Left hindlimb (tissue), 1 donor: ENCODE measurements at regions not wholly inside any gene's neighbourhood (a gene's known extent, or its start where the extent isn't known, plus 50 kb on each side); places are given as distances from the start of the nearest gene placed in this dataset.
"Not testable (repeated sequence)": the region's sequence is repeated elsewhere in the genome, so short reads cannot be mapped to it uniquely, and the experiment has no call there.

Experiments
- DNase-seq: peaks from one replicate; pipeline ENCODE4 v3.0.0-alpha.2; 2018

DNA sequence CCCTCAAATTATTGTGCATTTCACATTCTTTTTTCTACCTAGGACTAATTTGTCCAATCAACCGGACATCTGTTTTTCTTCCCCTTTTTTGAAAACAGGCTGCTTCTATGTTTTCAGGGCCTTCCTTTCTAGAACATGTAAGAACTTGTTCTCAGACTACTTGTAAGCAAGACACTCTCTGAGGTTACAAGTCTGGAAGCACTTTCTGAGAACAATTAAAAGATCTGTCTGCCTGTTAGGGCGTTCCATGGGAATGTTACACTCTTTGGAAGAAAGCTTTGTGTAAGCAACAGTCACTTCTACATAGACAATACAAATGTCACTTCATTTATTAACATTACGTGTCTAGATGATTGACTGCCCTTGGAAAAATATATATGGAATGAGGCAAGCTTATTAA is 50.9 kb upstream of the HSPB3 start:
- DNase-seq, result no peak

DNA sequence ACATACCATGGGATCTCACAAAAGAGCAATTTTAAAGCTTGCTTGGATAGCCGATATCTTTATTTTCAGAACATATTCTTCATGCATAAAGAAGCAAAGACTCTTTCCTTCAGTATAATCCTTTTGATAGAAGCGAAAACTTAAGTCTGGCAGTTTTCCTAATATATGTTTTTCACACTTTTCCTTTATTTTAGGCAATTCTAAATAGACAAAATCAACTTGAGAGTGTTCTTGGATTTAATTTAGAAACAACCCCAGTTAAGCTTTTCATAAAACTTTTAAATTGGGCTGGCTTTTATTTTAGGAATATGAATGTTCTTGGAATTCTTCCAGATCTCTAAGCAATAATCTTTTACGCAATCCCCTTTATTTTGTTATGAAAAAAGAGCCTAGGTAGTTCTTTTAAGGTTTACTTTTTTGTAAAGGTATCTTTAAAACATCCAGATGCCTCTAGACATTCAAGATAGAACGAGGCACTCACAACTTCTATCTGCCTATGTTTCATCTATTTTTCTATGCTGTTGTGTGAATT is 51.5 kb upstream of the HSPB3 start:
- no peak for DNase-seq

DNA sequence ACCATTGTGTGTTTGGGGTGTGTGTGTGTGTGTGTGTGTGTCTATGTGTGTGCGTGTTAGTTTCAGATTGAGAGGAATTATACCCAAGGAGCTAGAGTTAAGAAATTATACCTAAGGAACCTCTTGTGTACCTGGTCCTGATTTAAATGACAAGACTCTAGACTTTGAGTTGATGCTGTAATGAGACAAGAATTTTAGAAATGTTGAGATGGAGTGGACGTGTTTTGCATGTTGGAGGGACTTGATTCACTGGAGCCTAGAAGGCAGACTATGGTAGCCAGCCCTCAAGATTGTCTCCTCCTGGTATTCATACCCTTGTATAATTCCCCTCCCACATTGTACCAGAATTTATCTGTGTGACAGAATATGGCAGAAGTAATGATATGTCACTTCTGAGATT is 52.4 kb upstream of the HSPB3 start:
- DNase-seq, result no peak

DNA sequence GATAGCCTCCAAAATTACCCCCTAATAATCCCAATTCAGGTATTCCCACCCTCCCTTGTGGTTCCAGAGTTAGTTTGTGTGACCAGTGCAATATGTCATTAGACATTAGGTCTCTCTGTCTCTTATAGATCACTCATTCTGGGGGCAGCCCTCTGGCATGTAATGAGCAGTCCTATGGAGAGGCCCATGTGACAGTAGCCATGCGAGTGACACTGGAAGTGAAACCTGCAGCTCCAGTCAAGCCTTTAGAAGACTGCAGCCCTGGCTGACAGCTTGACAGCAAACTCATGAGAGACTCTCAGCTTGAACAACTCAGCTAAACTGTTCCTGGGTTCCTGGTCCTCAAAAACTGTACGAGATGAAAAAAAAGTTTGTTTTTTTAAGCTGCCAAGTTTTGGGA is 54.0 kb upstream of the HSPB3 start:
- DNase-seq, result no peak

DNA sequence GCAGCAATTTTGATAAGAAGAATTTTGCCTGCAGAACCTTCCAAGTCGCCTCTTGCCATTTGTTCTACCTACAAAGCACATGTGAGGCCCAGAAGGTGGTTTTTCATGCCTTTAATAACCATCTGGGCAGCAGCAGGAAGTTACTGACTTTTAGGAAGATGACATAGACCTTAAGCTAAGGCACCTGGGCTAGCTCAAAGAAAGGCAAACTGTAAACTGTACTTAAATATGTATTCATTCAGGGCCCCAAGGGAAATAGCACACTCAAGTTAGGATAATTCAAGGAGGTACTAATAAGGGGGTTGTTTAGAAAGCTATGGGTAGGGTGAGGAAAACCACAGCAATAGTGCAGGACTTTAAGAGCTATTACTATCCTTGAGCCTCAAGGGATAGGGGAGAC is 57.3 kb upstream of the HSPB3 start:
- DNase-seq, result no peak

DNA sequence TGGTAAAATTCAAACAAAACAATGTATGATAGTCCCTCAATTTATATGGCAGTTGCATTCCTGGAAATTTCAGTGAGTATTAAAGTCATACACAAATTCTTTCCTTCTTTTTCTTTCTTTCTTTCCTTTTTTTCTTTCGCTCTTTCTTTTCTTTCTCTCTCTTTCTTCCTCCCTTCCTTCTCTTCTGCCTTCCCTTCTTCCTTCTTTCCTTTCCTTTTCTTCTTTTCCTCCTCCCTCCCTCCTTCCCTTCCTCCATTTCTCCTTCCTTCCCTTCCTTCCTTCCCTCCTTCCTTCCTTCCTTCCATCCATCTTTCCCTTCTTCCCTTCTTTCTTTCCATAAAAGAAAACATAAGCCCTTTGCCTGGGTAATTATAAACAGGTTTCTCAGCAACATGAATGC is 58.1 kb upstream of the HSPB3 start:
- no peak for DNase-seq

DNA sequence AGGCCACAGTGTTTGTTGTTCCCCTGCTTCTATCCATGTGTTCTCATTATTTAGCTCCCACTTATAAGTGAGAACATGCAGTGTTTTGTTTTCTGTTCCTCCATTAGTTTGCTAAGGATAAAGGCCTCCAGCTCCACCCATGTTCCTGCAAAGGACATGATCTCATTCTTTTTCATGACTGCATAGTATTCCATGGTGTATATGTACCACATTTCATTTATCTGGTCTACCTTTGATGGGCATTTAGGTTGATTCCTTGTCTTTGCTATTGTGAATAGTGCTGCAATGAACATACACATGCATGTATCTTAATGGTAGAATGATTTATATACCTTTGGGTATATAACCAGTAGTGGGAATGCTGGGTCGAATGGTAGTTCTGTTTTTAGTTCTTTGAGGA is 62.5 kb upstream of the HSPB3 start:
- DNase-seq, result not testable (repeated sequence)

DNA sequence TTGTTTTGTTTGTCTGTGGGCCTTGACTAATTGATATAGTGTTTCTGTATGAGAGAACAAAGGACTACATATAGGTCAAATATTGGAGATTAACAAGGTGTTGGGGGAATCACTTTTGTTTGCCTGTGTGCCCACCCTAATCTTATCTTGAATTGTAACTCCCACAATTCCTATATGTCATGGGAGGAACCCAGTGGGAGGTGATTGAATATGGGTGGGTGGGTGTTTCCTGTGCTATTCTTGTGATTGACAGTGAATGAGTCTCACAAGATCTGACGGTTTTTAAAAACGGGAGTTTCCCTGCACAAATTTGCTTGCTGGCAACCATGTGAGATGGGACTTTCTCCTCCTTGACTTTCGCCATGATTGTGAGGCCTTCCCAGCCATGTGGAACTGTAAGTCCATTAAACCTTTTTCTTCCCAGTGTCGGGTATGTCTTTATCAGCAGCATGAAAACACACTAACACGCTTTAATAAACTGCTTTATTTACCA is 64.9 kb upstream of the HSPB3 start:
- no peak for DNase-seq

DNA sequence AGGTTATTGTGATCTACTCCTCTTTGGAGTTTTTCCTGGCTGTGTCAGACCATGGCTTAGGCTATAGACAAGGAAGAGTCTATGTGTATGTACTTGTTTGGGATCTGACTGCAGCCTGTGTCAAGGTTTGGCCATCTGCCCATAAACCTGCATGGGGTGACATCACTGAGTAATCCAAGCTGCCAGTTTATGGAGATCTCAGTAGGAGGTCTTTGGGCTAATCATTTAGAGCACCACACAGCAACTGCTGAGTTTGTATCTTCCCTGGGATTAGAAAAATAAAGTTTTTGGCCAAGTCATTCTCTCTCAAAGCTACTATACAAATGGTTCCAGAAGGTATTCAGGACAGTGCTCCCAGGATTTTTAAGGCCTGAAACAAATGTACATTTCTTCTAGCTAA is 65.5 kb upstream of the HSPB3 start:
- peak; percentile 45 for DNase-seq

DNA sequence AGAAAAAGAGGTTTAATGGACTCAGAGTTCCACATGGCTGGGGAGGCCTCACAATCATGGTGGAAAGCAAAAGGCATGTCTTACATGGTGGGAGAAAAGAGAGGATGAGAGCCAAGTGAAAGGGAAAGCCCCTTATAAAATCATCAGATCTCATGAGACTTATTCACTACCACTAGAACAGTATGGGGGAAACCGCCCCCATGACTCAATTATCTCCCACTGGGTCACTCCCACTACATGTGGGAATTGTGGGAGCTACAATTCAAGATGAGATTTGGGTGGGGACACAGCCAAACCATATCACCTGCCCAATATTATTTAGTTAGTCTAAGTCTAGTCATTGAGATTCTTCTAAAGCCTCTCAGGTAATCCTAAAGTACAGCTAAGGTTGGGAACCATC is 66.1 kb upstream of the HSPB3 start:
- not testable (repeated sequence) for DNase-seq

DNA sequence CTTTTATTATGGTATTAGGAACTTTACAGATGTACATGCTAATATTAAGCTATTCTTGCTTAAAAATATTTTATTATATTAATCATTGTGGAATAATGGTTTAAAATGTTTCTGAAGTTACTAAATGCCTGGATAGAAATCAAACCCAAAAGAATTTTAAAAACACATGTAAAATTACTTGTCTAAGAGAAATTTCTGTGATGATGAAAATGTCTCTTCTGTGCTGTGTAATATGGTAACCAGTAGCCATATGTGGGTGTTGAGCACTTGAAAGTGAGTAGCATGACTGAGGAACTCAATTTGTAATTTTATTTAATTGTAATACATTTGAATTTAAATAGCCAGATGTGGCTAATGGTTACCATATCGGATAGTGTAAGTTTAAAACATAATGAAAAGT is 66.7 kb upstream of the HSPB3 start:
- DNase-seq, result no peak

DNA sequence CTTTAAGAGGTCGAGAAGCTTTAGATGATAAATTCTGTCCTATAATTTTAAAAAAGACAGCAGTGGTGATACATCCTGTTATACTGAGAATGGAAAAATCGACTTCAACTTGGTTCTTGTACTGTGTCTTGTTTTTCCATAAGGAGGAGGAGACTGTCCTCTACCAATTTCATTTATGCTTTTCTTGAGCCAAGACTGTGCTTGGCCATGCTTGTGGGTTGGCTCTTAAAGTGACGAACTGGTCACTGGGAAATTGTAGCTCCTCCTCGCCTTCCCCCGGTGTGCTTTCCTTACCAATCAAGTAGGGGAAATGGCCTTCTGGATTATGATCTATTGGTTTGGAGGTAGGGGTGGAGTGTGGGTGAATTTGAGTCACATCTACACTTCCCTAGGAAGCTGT is 67.1 kb upstream of the HSPB3 start:
- DNase-seq, result peak; percentile 38

DNA sequence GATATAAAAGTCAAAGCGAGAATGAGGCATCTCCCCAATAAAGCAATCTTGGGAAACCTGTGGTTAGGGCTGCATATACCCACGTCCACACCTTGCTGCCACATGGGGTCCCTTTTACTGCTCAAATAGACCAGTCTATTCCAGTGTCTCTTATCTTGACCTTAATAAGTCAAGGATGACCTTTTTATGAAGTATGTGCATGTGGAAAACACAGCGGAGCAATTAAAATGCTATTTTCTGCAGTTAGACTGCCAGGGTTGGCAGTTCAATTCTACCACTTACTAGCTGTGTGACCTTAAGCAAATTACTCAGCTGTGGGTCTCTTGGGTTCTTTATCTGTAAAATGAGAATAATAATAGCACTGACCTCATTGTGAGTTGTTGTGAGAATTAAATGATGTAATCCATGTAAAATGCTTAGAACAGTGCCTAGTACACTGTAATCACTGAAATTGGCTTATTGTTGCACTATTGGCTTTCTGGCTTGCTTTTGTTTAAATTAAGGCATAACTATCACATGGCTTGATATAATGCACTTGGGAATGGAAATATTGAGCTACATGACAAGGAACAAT is 67.8 kb upstream of the HSPB3 start:
- no peak for DNase-seq

DNA sequence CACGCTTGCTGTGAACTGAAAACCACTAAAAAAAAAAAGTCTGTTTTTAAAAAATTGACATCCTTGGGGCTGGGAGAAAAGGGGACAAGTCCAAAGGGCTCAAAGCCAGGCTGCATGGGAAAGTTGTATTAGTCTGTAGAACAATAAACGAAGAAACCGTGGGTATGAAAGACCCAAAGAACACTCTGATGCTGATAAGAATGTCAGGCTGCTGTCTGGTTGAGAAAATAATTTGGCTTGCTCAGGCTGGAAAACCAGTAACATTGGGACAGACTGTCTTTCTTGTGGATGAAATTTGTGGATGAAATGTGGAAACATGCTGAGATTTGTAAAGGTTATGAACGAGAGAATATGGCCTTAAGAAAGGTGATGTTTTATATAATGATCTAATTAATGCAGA is 68.5 kb upstream of the HSPB3 start:
- no peak for DNase-seq

DNA sequence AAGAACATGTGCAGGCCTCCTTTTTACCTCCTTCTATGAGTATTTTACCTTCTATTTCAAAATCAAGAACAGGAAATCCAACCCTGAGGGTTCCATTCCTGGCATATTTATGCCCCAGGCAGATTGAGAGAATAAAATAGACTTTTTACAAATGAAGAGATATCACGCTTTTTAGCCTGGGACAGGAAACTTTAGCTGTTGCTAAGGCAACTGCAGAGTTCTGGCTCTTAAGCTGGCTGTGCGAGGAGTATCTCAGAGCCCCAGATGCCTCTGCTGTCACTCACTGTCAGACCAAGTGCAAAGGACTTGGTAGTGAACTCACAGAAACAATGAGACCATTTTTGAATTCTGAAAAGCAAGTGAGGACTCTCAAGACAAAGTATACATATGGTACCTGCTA is 69.5 kb upstream of the HSPB3 start:
- DNase-seq, result no peak

DNA sequence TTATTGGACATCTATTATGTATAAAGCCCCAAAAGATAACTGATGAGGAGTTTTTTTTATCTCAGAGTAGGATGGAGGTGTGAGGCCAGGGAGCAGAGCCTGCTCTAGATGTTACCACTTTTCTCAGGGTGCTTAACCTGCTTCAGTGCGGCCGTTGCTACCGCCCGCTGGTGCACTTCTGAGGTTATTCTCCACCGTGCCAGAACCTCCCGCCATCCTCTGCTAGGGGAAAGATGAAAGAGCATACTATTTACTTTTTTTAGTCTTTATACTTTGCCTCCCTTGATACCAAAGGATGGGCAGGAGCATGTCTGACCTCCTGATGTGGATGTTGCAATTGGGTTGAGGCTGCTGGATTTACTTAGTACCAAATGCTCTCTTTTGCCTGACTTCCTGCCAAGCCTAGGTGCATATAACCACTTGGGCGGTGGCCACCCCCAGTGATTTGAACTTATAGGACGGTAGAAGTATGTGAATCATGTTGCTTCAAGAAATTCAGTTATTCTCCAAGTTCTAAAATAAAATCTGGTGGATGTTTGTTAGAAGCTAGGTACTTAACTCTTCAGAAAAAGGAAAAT is 71.1 kb upstream of the HSPB3 start:
- no peak for DNase-seq

DNA sequence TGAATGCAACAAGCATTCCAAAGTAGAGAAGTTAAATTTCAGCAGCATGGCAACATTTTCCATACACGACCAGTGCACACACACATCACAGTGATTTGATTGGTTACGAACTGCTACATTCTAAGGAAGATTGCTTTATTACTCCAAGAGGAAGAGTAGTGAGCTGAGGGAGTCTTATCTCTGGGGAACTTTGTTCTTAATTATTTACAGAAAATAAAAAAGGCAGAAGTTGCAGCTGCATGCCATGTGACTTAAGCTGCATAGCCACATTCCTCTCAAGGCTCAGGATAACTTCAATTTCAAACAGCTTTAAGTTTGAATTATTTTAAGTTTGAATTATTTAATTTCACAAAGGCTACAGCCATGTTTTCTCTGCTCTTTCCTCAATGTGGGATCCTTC is 71.6 kb upstream of the HSPB3 start:
- no peak for DNase-seq

DNA sequence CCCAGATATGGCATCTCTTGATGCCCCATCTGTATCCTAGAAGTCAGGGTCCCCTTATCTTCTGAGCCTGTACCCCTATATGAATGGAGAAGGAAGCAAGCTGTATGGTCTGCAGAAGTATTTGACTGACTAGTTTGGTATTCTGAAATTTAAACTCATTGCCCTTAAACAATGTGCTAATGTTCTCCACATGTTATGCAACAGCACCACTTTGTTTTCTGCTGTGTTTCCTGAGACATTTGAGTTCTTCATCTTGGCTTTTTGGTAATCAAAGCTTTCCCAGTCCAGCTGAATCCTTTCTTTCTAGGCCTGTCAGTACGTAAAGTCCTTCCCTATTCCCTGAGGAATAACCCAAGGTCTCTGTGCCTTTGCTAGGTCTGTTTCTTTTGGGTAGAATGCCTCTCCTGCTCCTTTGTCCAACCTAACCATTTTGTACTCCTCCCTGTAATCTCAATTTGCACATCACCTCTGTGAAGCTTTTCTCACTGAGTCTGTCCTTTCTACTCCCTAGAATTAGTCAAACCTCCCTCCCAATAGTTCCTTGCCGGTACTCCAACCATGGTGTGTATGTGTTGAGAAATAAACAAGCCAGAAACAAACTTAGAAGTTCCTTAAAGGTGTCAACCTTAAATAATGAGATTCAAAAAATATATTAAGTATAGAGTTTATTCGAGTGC is 72.1 kb upstream of the HSPB3 start:
- no peak for DNase-seq

DNA sequence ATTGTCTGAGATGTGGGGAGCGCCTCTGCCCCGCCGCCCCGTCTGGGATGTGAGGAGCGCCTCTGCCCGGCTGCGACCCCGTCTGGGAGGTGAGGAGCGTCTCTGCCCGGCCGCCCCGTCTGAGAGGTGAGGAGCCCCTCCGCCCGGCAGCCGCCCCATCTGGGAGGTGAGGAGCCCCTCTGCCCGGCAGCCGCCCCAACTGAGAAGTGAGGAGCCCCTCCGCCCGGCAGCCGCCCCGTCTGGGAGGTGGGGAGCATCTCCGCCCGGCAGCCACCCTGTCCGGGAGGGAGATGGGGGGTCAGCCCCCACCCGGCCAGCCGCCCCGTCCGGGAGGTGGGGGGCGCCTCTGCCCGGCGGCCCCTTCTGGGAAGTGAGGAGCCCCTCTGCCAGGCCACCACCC is 70.9 kb upstream of the ARL15 start:
- not testable (repeated sequence) for DNase-seq

DNA sequence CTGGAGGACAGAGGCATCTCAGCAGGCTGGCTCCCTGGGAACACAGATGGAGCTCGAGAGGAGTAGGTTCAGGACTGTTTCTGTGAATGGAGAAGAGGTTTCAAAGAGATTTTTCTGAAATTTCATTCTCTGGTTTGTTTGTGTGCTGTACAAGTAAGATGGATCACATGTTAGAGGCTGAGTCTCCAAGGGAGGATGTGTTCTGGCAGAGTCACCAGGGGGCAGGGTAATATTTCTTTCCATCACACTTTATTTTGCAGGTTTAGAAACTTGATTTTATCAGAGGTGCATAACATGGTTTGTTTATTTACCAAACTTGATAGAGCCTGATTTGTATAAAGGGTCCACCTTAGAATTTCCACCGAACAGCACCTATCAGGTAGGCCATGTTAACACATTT is 69.2 kb upstream of the ARL15 start:
- no peak for DNase-seq

DNA sequence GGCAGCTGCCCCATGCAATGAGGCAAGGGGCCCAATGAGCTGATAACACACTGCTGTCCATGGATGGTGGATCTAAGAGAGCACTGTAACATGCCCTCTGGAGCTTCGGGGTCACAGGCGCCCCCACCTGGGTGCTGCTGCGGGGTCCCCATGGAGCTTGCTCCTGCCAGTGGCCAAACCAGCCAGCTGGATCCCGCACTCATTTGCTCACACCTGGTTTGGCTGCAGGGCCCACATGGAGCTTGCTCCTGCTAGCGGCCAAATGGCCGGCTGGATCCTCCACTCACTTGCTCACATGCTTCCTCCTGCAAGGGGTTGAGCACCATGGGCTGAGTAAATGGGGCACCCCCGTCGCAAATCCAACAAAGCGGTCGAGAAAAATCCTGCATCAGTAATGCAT is 68.3 kb upstream of the ARL15 start:
- no peak for DNase-seq

DNA sequence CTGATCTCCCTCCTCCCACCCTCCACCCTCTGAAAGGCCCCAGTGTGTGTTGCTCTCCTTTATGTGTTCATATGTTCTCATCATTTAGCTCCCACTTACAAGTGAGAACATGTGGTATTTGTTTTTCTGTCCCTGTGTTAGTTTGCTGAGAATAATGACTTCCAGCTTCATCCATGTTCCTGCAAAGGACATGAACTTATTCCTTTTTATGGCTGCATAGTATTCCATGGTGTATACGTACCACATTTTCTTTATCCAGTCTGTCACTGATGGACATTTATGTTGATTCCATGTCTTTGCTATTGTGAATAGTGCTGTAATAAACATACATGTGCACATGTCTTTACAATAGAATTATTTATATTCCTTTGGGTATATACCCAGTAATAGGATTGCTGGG is 67.0 kb upstream of the ARL15 start:
- not testable (repeated sequence) for DNase-seq

DNA sequence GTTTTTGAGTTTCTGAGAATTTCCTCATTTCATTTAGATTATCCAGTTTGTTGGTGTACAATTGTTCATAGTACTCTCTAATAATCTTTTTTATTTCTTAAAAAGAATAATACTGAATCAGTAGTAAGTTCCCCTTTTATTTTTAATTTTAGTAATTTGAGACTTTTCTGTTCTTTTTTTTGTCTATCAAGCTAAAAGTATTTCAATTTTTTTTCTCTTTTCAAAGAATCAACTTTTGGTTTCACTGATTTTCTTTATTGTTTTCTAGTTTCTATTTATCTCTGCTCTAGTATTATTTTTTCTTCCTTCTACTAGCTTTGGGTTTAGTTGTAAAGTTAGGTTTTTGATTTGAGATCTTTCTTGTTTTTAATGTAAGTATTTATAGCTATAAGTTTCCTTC is 60.6 kb upstream of the ARL15 start:
- no peak for DNase-seq

DNA sequence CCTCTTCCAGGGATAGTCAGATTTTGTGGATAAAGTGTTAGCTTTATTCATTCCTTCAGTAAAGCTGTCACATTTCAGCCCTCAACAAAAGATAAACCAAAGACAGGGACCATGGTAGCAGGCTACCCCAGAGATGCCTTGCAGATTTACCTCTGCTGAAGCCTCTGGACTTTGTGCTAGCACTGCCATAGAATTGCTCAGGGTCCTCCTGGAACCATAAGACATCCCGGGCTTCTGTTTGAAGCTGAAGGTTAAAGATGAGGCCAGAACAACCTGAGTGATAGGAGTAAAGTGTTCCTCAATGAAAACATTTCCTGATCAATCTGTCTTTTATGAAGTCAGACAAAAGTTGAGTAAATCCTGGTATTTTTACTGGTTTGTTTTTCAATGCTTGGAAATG is 57.5 kb upstream of the ARL15 start:
- no peak for DNase-seq

DNA sequence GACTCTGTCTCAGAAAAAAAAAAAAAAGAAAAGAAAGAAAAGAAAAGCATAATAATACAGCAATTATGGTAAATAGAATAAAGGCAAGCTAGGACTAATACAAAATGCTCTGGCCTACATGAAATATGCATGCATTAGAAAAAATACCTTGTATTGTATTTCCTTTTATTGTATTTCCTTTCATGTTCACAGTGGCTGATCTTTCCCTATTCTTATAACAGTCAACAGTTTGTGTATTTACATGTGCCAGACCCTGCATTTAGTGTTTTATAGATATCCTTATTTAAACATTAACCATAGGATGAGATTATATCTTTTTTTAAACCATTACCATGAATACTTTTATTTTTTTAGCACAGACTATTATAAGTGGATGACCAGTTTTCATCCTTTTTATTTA is 56.3 kb upstream of the ARL15 start:
- DNase-seq, result no peak
